BJ (cell line): ENCODE measurements at regions not wholly inside any gene's neighbourhood (a gene's known extent, or its start where the extent isn't known, plus 50 kb on each side); places are given as distances from the start of the nearest gene placed in this dataset.

Experiments
- CTCF ChIA-PET: fragments of 350-600 bp; formaldehyde crosslinking; extraction: SDS; loops from one replicate; lab custom pipeline; 2021; ENCODE audit warnings: antibody characterized with exemption, inconsistent platforms; lab: Yijun Ruan, JAX
- POLR2A ChIA-PET: fragments of 300-600 bp; sonication (Branson Sonifier 250); formaldehyde crosslinking; extraction: SDS; loops from one replicate; lab custom pipeline; 2021; ENCODE audit warnings: antibody characterized with exemption; lab: Charles Lee
- DNase-seq: peaks from one replicate; pipeline ENCODE4 v3.0.0-alpha.2; 2011; ENCODE audit warnings: low read depth
- H3K27me3 ChIP-seq: 2 replicates; pipeline ENCODE4 v1.6.0; 2011; ENCODE audit warnings: low read length; ENCODE audit not compliant: control insufficient read depth, insufficient read depth
- H3K36me3 ChIP-seq: 2 replicates; pipeline ENCODE4 v1.5.1; 2011; ENCODE audit warnings: low read length; ENCODE audit not compliant: control insufficient read depth, insufficient read depth
- H3K4me3 ChIP-seq: 2 replicates; pipeline ENCODE4 v1.5.1; 2011; ENCODE audit warnings: low read depth, mild to moderate bottlenecking, control low read depth, low read length
- TF ChIP-seq, protein P1 (sequence below): IDR thresholded peaks from 2 replicates; pipeline ENCODE4 v1.5.1; 2011; ENCODE audit warnings: low read depth, mild to moderate bottlenecking, control low read depth, inconsistent platforms, low read length, moderate library complexity; ENCODE audit not compliant: insufficient read depth

DNA sequence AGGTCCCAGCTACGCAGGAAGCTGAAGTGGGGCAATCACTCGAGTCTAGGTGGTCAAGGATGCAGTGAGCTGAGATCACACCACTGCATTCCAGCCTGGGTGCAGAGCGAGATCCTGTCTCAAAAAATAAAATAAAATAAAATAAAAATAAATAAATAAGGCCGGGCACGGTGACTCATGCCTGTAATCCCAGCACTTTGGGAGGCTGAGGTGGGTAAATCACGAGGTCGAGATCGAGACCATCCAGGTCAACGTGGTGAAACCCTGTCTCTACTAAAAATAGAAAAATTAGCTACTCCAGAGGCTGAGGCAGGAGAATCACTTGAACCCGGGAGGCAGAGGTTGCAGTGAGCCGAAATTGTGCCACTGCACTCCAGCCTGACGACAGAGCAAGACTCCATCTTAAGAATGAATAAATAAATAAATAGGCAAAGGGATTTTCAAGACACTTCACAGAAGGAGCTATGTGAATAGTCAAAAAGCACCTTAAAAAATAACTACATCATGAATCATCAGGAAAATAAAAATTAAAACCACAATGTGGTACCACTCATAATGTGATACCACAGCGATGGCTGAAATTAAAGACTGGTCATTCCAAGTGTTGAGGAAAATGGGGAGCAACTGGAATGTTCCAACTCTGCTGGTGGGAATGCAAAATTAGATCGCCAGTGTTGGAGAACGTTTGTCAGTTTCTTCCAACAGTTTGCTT is 92.9 kb upstream of the TBX3 start:
- ChIA-PET CTCF (interaction anchor here (0.8 to 0.9 kb wide), 2 partner anchors 40 to 50 kb away, joined by 3 read pairs; no protein-coding TSS in a partner anchor), POLR2A (no interaction called here)
- TF ChIP-seq, protein P1, sequence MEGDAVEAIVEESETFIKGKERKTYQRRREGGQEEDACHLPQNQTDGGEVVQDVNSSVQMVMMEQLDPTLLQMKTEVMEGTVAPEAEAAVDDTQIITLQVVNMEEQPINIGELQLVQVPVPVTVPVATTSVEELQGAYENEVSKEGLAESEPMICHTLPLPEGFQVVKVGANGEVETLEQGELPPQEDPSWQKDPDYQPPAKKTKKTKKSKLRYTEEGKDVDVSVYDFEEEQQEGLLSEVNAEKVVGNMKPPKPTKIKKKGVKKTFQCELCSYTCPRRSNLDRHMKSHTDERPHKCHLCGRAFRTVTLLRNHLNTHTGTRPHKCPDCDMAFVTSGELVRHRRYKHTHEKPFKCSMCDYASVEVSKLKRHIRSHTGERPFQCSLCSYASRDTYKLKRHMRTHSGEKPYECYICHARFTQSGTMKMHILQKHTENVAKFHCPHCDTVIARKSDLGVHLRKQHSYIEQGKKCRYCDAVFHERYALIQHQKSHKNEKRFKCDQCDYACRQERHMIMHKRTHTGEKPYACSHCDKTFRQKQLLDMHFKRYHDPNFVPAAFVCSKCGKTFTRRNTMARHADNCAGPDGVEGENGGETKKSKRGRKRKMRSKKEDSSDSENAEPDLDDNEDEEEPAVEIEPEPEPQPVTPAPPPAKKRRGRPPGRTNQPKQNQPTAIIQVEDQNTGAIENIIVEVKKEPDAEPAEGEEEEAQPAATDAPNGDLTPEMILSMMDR, result no peak
- H3K4me3 ChIP-seq, result no peak overlapping the region
- no peak for DNase-seq
- no peaks in the 10 kb centered on the region for H3K27me3 ChIP-seq
- H3K36me3 ChIP-seq, result no peaks in the 10 kb centered on the region

DNA sequence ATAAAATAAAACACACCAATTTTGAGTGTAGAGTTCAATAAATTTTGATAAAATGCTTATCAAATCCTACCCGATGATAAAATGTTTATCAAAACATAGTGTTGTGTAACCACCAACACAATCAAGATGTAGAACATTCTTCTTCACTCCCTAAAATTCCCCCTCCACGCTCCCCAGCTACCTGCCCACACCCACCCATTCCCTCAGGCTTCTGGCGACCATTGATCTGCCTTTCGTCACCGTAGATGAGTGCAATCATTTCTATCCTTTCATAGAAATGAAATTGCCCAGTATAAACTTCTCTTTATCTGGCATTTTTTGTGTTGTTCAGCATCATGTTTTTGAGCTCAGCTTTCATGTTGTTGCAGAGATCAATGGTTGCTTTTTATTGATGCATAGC is 90.7 kb upstream of the TBX3 start:
- ChIA-PET CTCF (no interaction called here), POLR2A (no interaction called here)
- Histone ChIP-seq H3K4me3 (no peak overlapping the region), H3K27me3 (no peaks in the 10 kb centered on the region), H3K36me3 (no peaks in the 10 kb centered on the region)
- TF ChIP-seq, protein P1, result no peak
- DNase-seq, result no peak

DNA sequence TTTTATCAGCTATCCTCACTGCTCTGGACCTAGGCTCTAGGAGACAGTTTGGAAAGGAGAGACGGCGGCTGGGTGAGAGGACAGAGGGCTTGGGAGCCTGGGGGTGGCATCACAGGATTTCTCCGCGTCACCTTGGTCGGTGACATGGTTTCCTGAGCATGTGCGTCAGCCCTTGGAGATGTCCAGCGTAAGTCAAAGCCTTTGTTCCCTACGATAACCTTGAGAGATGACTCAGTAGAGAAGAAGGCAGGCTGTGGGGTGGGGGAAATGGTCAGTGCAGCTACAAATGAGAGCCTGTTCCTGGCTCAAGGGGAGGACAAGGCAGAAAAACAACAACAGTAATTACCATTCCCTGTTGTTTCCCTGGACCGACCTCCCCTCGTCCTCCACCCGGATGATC is 90.2 kb upstream of the TBX3 start:
- no peaks in the 10 kb centered on the region for H3K27me3 ChIP-seq
- DNase-seq, result no peak
- no peaks in the 10 kb centered on the region for H3K36me3 ChIP-seq
- ChIA-PET POLR2A (no interaction called here), CTCF (no interaction called here)
- TF ChIP-seq, protein P1, result no peak
- no peak overlapping the region for H3K4me3 ChIP-seq

DNA sequence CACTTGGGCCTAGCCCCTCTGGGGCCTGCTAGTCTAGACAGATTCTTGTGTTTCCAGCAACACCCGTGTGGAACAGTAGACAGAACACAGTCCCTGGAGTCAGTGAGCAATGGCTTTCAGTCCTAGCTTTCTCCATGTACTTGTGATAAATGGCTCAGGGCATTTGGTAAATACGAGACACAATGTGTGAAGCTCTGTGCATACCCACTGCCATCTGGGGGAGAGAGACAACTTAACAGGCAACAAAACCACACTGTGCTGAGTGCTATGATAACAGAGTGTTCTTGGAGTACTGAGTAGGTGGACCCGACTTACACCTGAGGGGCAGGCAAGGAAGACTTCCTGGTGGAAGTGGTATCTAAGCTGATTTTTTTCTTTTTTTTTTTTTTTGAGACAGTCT is 86.3 kb upstream of the TBX3 start:
- ChIA-PET POLR2A (interaction anchor here (0.7 kb wide), 1 partner anchor 86 kb away, joined by 4 read pairs; no protein-coding TSS in a partner anchor), CTCF (interaction anchor here (0.9 to 1.7 kb wide), 2 partner anchors 15 to 1148 kb away, joined by 3 to 4 read pairs; no protein-coding TSS in a partner anchor)
- DNase-seq, result no peak

DNA sequence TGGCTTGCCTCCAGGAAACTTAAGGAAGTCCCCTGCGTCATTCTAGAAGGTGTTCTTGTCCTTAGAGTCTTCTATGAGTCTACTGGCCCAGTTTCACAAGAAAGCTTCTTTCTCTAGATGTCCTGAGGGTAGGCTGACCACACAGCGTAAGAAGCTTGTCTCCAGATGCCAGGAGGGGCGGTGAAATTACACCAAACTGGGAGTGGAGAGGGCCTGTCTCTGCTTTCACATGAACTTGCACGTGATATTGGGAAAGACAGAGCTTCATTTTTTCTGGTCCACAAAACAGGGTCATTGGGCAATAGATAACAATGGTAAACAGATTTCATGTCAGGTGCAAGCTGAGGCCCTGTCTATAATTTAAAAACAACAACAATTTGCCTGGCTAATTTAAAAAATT is 85.7 kb upstream of the TBX3 start:
- CTCF ChIA-PET, result interaction anchor here (1.7 kb wide), 1 partner anchor 1148 kb away, joined by 4 read pairs; no protein-coding TSS in a partner anchor
- DNase-seq, result peak; percentile 82
- Histone ChIP-seq H3K36me3 (no peaks in the 10 kb centered on the region), H3K27me3 (no peaks in the 10 kb centered on the region), H3K4me3 (no peak overlapping the region)
- POLR2A ChIA-PET, result interaction anchor here (0.8 kb wide), 1 partner anchor 149 kb away, joined by 3 read pairs; no protein-coding TSS in a partner anchor
- TF ChIP-seq, protein P1, result no peak

More for the DNA sequence above, 86.3 kb upstream of the TBX3 start:
- no peaks in the 10 kb centered on the region for H3K36me3 ChIP-seq
- no peak overlapping the region for H3K4me3 ChIP-seq
- H3K27me3 ChIP-seq, result no peaks in the 10 kb centered on the region
- TF ChIP-seq, protein P1, result no peak
